GM12878 (cell line): ENCODE measurements at regions not wholly inside any gene's neighbourhood (a gene's known extent, or its start where the extent isn't known, plus 50 kb on each side); places are given as distances from the start of the nearest gene placed in this dataset.

Experiments used
- CUX1 ChIP-seq: IDR thresholded peaks from 2 replicates; pipeline ENCODE4 v1.6.1; 2012; ENCODE audit warnings: improper control_type of control experiment, low read depth, low read length; ENCODE audit not compliant: insufficient replicate concordance
- STAT1 ChIP-seq: fragments of 450-650 bp; conservative IDR thresholded peaks from 2 replicates; pipeline ENCODE4 v1.6.1; 2014; ENCODE audit warnings: antibody characterized with exemption, mild to moderate bottlenecking
- ZBED1 ChIP-seq: IDR thresholded peaks from 2 replicates; pipeline ENCODE4 v1.6.1; 2016; ENCODE audit warnings: borderline replicate concordance
- TF ChIP-seq, protein P1 (sequence below): IDR thresholded peaks from 2 replicates; pipeline ENCODE4 v1.6.1; 2012; ENCODE audit warnings: mild to moderate bottlenecking, low read depth, low read length

DNA sequence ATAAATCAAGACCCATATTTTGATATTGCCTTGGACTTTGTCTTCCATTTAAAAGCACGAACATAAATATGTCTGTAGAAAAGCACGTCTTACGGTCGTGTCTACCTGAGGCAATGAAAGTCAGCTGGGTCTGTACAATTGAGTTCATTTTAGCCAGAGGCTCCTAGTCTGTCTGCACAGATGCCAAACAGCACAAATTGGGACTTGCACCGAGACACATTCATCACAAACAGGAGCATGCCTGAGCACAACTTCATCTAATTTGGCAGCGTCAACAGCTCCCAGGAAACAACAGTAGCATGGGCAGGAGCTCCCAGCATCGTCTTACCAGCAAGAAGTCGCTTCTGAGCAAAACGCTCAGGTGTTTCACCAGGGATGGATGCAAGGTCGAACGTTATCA lies 687.0 kb downstream of the EFNB2 start (continued):
- TF ChIP-seq ZBED1 (no peak), CUX1 (no peak), STAT1 (no peak)
- TF ChIP-seq, protein P1, sequence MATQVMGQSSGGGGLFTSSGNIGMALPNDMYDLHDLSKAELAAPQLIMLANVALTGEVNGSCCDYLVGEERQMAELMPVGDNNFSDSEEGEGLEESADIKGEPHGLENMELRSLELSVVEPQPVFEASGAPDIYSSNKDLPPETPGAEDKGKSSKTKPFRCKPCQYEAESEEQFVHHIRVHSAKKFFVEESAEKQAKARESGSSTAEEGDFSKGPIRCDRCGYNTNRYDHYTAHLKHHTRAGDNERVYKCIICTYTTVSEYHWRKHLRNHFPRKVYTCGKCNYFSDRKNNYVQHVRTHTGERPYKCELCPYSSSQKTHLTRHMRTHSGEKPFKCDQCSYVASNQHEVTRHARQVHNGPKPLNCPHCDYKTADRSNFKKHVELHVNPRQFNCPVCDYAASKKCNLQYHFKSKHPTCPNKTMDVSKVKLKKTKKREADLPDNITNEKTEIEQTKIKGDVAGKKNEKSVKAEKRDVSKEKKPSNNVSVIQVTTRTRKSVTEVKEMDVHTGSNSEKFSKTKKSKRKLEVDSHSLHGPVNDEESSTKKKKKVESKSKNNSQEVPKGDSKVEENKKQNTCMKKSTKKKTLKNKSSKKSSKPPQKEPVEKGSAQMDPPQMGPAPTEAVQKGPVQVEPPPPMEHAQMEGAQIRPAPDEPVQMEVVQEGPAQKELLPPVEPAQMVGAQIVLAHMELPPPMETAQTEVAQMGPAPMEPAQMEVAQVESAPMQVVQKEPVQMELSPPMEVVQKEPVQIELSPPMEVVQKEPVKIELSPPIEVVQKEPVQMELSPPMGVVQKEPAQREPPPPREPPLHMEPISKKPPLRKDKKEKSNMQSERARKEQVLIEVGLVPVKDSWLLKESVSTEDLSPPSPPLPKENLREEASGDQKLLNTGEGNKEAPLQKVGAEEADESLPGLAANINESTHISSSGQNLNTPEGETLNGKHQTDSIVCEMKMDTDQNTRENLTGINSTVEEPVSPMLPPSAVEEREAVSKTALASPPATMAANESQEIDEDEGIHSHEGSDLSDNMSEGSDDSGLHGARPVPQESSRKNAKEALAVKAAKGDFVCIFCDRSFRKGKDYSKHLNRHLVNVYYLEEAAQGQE, result no peak
